Head of caudate nucleus (tissue), 42 donors: ENCODE measurements at regions not wholly inside any gene's neighbourhood (a gene's known extent, or its start where the extent isn't known, plus 50 kb on each side); places are given as distances from the start of the nearest gene placed in this dataset.
"Not testable (repeated sequence)": the region's sequence is repeated elsewhere in the genome, so short reads cannot be mapped to it uniquely, and the experiment has no call there.

Experiments
- DNase-seq, 42 donors: peaks; one replicate each; pipeline versions ENCODE4 v3.0.0 to v3.0.0-alpha.2; 2020 to 2021; ENCODE audit warnings: mixed read lengths in 7 of 42
- intact Hi-C: fragments of 100-400 bp; cut with DNase I; formaldehyde crosslinking; loops from one replicate; pipeline ENCODE4 v1.15.0; 2022

DNA sequence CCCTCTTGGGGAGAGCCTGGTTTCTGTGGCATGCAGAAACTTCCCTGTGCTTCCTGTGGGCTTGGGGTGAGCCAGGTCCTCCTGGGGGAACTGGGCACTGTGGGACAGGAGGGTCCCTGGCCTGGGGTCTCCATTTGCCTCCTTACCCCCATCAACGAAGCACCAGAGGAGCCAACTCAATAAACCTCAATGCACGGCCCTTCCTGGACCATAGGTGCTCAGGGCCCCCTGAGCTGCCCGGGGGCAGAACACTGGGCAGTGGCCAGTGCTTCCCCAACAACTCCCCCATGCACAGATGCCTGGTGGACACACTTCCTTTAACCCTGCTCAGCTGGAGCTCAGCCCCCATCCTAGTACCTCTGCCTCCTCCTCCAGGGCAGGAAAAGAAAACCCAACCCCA is 214.7 kb downstream of the POTEG start:
- DNase-seq: peak in 1 of 42 donors; percentile 10

GRCh38 chr14:19231421-19231820 is 202.7 kb downstream of the POTEG start:
- intact Hi-C loops, DNase-seq: not testable (repeated sequence)

More for the DNA sequence above, 214.7 kb downstream of the POTEG start:
- intact Hi-C loops: not testable (repeated sequence)

DNA sequence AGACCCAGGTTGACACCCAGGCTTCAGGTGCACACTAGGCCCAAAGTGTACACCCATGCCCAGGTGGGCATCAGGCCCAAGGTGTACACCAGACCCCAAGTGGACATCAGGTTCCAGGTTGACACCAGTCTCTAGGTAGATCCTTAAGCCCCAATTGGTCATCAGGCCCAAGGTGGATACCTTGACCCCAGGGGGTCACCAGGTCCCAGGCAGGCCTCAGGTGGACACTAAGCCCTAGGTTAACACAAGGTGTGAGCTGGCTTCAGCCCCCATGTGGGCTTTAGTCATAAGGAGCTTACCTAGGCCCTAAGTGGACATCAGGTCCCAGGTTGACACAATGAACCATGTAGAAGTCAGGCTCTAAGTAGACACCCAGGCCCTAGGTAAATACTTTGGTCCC is 200.1 kb downstream of the POTEG start:
- intact Hi-C loops, DNase-seq: not testable (repeated sequence)

- DNase-seq, intact Hi-C loops: not testable (repeated sequence)
Observed at GRCh38 chr14:19237656-19238055, 196.5 kb downstream of the POTEG start.

GRCh38 chr14:19238584-19238983 is 195.6 kb downstream of the POTEG start:
- intact Hi-C loops, DNase-seq: not testable (repeated sequence)

DNA sequence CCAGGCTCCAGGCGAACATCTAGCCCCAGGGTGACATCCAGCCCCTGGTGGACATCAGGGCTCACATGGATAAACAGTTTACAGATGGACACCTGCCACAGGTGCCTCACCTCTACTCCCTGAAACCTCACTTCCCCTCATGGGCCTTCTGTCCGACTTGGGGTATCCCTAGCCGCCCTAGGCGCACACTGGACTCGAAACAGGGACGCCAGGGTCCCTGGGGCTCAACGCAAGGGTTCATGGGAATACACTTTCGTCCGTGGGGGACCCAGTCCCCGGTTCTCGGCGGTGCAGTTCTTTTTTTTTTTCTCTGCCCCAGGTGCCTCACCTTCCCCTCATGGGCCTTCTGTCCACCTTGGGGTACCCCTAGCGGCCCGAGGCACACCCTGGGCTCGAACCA is 194.2 kb downstream of the POTEG start:
- intact Hi-C loops, DNase-seq: not testable (repeated sequence)

DNA sequence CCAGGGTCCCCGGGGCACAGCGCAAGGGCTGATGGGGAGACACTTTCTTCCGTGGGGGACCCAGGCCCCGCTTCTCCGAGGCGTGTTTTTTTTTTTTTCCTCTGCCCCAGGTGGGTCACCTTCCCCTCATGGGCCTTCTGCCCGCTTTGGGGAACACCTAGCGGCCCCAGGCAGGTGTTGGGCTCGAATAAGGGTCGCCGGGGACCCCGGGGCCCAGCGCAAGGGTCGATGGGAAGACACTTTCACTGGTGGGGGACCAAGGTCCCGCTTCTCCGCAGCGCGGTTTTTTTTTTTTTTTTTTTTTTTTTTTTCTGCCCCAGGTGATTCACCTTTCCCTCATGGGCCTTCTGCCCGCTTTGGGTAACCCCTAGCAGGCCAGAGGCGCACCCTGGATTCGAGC is 193.8 kb downstream of the POTEG start:
- DNase-seq, intact Hi-C loops: not testable (repeated sequence)

- peak in 1 of 42 donors; percentile 15 for DNase-seq
- intact Hi-C loops: not testable (repeated sequence)
Observed at GRCh38 chr14:19241451-19241850, 192.7 kb downstream of the POTEG start.

GRCh38 chr14:19242529-19242928 is 191.6 kb downstream of the POTEG start:
- intact Hi-C loops, DNase-seq: not testable (repeated sequence)

GRCh38 chr14:19266908-19267307 is 167.2 kb downstream of the POTEG start:
- intact Hi-C loops, DNase-seq: not testable (repeated sequence)

DNA sequence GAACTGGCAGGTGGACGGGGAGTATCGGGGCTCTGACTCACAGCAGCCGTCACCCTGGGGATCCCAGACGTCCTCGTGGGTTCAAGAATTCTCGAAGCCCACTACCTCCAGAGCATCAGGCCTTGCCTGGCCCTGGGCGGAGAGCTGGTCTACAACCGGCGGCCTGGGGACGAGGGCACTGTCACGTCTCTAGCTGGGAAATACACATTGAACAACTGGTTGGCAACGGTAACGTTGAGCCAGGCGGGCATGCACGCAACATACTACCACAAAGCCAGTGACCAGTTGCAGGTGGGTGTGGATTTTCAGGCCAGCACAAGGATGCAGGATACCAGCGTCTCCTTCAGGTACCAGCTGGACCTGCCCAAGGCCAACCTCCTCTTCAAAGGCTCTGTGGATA is 166.5 kb downstream of the POTEG start:
- intact Hi-C loops: not testable (repeated sequence)
- peak in 19 of 42 donors; percentile 1 to 45 (median 15) for DNase-seq

GRCh38 chr14:19268047-19268627 is 166.0 kb downstream of the POTEG start:
- DNase-seq, intact Hi-C loops: not testable (repeated sequence)

DNA sequence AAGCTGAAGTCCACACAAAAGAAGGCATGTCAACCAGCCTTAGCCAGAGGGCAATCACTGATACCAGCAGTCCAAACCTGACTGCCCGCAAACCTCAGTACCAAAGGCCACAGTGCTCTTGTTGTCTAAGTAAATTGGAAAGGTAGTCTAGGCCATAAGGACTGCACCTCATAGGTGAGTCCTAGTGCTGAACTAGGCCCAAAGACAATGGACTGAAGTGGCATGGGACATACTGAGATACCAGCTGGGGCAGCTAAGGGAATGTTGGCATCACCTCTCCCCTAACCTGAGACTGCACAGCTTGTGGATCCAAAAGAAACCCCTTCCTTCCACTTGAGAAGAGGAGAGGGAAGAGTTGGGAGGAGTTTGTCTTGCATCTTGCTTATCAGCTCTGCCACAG is 161.9 kb downstream of the POTEG start:
- intact Hi-C loops, DNase-seq: not testable (repeated sequence)

DNA sequence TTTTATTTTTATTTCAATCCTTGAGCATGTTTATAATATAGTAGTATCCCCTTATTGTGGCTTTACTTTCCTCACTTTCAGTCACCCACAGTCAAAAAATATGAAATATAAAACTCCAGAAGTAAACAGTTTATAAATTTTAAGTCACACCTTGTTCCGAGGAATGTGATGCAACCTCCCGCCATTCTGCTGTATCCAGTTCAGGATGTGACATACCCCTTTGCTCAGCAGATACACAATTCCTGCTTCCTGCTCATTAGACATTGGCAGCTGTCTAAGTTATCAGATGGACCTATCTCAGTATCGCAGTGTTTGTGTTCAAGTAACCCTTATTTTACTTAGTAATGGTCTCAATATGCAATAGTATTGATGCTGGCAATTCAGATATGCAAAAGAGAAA is 144.5 kb downstream of the POTEG start:
- intact Hi-C loops: not testable (repeated sequence)
- DNase-seq: peak in 3 of 42 donors; percentile 15 to 41 (median 23)

GRCh38 chr14:19300243-19300642 is 133.9 kb downstream of the POTEG start:
- DNase-seq, intact Hi-C loops: not testable (repeated sequence)

DNA sequence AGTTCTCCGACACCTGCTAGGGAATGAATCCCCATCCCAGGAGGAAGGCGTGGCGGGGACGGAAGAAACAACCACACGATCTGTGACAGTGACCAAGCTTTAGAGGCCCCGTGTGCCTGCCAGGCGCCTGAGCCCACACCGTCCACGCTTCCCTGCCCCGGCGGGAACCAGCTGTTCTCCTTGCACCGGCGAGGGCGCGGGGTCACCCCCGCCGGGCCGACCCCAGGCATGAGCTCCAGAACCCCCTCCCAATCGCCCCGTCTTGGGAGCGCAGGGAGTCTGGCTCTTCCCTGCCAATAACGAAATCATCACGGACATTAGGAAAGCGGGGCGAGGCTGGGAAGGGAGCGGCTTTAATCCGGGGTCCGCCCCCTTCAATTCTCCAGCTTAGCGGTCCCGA is 133.3 kb downstream of the POTEG start:
- peak in 1 of 42 donors; percentile 12 for DNase-seq
- intact Hi-C loops: not testable (repeated sequence)

DNA sequence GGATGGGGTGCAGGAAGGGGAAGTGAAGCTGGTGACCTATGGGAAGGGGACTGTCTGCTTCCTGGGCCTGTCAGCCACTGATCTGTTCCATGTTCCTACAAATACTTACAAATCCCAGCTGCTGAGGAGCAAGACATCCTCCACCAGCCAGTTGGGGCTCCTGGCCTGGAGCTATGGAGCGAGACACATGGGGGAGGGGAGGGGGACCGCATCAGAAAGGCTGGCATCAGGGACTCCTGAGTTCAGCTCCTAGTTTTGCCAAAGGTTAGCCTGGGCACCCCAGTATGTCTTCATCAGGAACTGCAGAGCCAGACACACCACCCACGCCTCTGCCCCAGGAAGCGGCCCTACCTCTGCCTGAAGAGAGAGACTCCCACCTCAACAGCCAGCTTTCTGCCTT is 130.3 kb downstream of the POTEG start:
- DNase-seq, intact Hi-C loops: not testable (repeated sequence)

GRCh38 chr14:19304442-19304841 is 129.7 kb downstream of the POTEG start:
- intact Hi-C loops, DNase-seq: not testable (repeated sequence)

GRCh38 chr14:19304918-19305317 is 129.2 kb downstream of the POTEG start:
- DNase-seq: not testable (repeated sequence)

GRCh38 chr14:19305776-19306175 is 128.4 kb downstream of the POTEG start:
- DNase-seq, intact Hi-C loops: not testable (repeated sequence)

More at GRCh38 chr14:19304918-19305317, 129.2 kb downstream of the POTEG start:
- intact Hi-C loops: not testable (repeated sequence)

DNA sequence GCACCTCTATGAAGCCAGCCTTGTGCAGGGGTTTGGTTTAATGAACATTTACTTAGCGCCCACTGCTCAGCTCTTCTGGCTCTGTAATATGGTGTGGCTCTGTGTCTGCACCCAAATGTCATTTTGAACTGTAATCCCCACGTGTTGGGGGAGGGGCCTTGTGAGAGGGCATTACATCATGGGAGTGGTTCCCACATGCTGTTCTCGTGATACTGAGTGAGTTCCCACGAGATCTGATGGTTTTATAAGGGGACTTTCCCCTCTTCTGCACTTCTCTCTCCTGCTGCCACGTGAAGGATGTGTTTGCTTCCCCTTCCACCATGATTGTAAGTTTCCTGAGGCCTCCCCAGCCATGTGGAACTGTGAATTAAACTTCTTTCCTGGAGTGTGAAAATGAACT is 127.7 kb downstream of the POTEG start:
- DNase-seq, intact Hi-C loops: not testable (repeated sequence)
